IMR-90 (cell line): ENCODE measurements at regions not wholly inside any gene's neighbourhood (a gene's known extent, or its start where the extent isn't known, plus 50 kb on each side); places are given as distances from the start of the nearest gene placed in this dataset.
"Not testable (repeated sequence)": the region's sequence is repeated elsewhere in the genome, so short reads cannot be mapped to it uniquely, and the experiment has no call there.

Experiments
- ATAC-seq: fragments of 200-7000 bp; cut with Tn5 transposase; 2 replicates; pipeline ENCODE4 v1.9.1; 2020; ENCODE audit warnings: low read depth, mild to moderate bottlenecking, moderate library complexity
- BruUV-seq: library from RNA; stranded (reverse); fragments of 400-500 nt; replicated peaks from 2 replicates; lab custom pipeline; 2021; lab: Mats Ljungman, UMichigan
- CTCF ChIA-PET: fragments of 300-600 bp; formaldehyde crosslinking; extraction: SDS; loops from one replicate; lab custom pipeline; 2021; ENCODE audit warnings: antibody characterized with exemption; lab: Yijun Ruan, JAX
- POLR2A ChIA-PET: fragments of 300-600 bp; sonication (Branson Sonifier 250); formaldehyde crosslinking; loops from one replicate; lab custom pipeline; 2022; ENCODE audit warnings: antibody characterized with exemption; ENCODE audit not compliant: unreplicated experiment; lab: Charles Lee
- DNase-seq: peaks from one replicate; pipeline ENCODE4 v3.0.0; 2013
- H2AFZ ChIP-seq: replicated peaks from 2 replicates; pipeline ENCODE3; 2013; ENCODE audit warnings: low read length, mild to moderate bottlenecking; ENCODE audit not compliant: poor library complexity
- H2AK5ac ChIP-seq: 2 replicates; pipeline ENCODE4 v1.6.1; 2013; ENCODE audit warnings: low read depth, low read length, inconsistent platforms
- H2AK9ac ChIP-seq: replicated peaks from 2 replicates; pipeline ENCODE3; 2013; ENCODE audit warnings: mild to moderate bottlenecking, low read depth, low read length, moderate library complexity; ENCODE audit not compliant: poor library complexity
- H2BK120ac ChIP-seq: 2 replicates; pipeline ENCODE4 v1.6.1; 2013; ENCODE audit warnings: low read depth, low read length, inconsistent platforms
- H2BK15ac ChIP-seq: 3 replicates; pipeline ENCODE4 v1.6.1; 2013; ENCODE audit warnings: low read depth, low read length, inconsistent platforms
- H2BK20ac ChIP-seq: 2 replicates; pipeline ENCODE4 v1.6.1; 2013; ENCODE audit warnings: low read depth, mild to moderate bottlenecking, inconsistent platforms, low read length, moderate library complexity
- H2BK5ac ChIP-seq: 2 replicates; pipeline ENCODE4 v1.6.1; 2013; ENCODE audit warnings: mild to moderate bottlenecking, low read depth, low read length, inconsistent platforms; ENCODE audit not compliant: poor library complexity, severe bottlenecking
- H3K14ac ChIP-seq: replicated peaks from 2 replicates; pipeline ENCODE4 v1.6.1; 2013; ENCODE audit warnings: low read depth, low read length, inconsistent platforms
- H3K18ac ChIP-seq: 2 replicates; pipeline ENCODE4 v1.6.1; 2013; ENCODE audit warnings: low read depth, low read length, control low read depth
- H3K23ac ChIP-seq: 2 replicates; pipeline ENCODE4 v1.6.1; 2013; ENCODE audit warnings: low read depth, low read length, inconsistent platforms
- H3K27ac ChIP-seq: 2 replicates; pipeline ENCODE4 v1.5.1; 2013; ENCODE audit warnings: mild to moderate bottlenecking, control low read depth, low read length; ENCODE audit not compliant: insufficient read depth
- H3K27me3 ChIP-seq: 2 replicates; pipeline ENCODE4 v1.6.1; 2013; ENCODE audit warnings: low read length; ENCODE audit not compliant: control insufficient read depth, insufficient read depth
- H3K36me3 ChIP-seq: 2 replicates; pipeline ENCODE4 v1.6.1; 2013; ENCODE audit warnings: low read length, mixed read lengths; ENCODE audit not compliant: control insufficient read depth, insufficient read depth
- H3K4ac ChIP-seq: 2 replicates; pipeline ENCODE4 v1.6.1; 2013; ENCODE audit warnings: low read depth, low read length, inconsistent platforms
- H3K4me1 ChIP-seq: 2 replicates; pipeline ENCODE4 v1.6.1; 2013; ENCODE audit warnings: low read length, mixed read lengths; ENCODE audit not compliant: control insufficient read depth, insufficient read depth
- H3K4me2 ChIP-seq: 2 replicates; pipeline ENCODE4 v1.6.1; 2013; ENCODE audit warnings: low read depth, mild to moderate bottlenecking, control low read depth, low read length, moderate library complexity
- H3K4me3 ChIP-seq: 2 replicates; pipeline ENCODE4 v1.5.1; 2013; ENCODE audit warnings: low read depth, mild to moderate bottlenecking, control low read depth, low read length, moderate library complexity; ENCODE audit not compliant: insufficient read depth
- H3K56ac ChIP-seq: 2 replicates; pipeline ENCODE4 v1.6.1; 2013; ENCODE audit warnings: low read length, inconsistent platforms; ENCODE audit not compliant: insufficient read depth; ENCODE audit errors: extremely low read depth
- H3K79me1 ChIP-seq, 2 experiments: 2 replicates each; pipeline ENCODE4 v1.6.1; 2013; ENCODE audit warnings: low read length in 2 of 2, inconsistent platforms in 1 of 2, low read depth in 1 of 2
- H3K9ac ChIP-seq: 2 replicates; pipeline ENCODE4 v1.6.1; 2013; ENCODE audit warnings: low read depth, low read length, control low read depth
- H3K9me1 ChIP-seq: 2 replicates; pipeline ENCODE4 v1.6.1; 2013; ENCODE audit warnings: low read length, inconsistent platforms; ENCODE audit not compliant: insufficient read depth
- H3K9me3 ChIP-seq: 2 replicates; pipeline ENCODE4 v1.6.1; 2013; ENCODE audit warnings: low read length; ENCODE audit not compliant: control insufficient read depth, insufficient read depth
- H4K20me1 ChIP-seq: 2 replicates; pipeline ENCODE4 v1.6.1; 2013; ENCODE audit warnings: low read length, inconsistent platforms; ENCODE audit not compliant: insufficient read depth
- H4K5ac ChIP-seq: 2 replicates; pipeline ENCODE4 v1.6.1; 2013; ENCODE audit warnings: mild to moderate bottlenecking, low read depth, low read length, control low read depth
- H4K8ac ChIP-seq, 2 experiments: 2 replicates each; pipeline ENCODE4 v1.6.1; 2013; ENCODE audit warnings: low read depth in 2 of 2, low read length in 2 of 2, control low read depth in 1 of 2, inconsistent platforms in 1 of 2
- H4K91ac ChIP-seq: 2 replicates; pipeline ENCODE4 v1.6.1; 2013; ENCODE audit warnings: low read depth, low read length, inconsistent platforms; ENCODE audit not compliant: insufficient read depth
- ELK1 ChIP-seq: fragments of 150-350 bp; IDR thresholded peaks from 2 replicates; pipeline ENCODE4 v1.6.1; 2016; ENCODE audit warnings: low read depth, mild to moderate bottlenecking, low read length, moderate library complexity, borderline replicate concordance
- MAFK ChIP-seq: IDR thresholded peaks from 2 replicates; pipeline ENCODE4 v1.6.1; 2012; ENCODE audit warnings: low read depth, low read length, improper control_type of control experiment
- MAZ ChIP-seq: IDR thresholded peaks from 2 replicates; pipeline ENCODE4 v1.6.1; 2012; ENCODE audit warnings: low read depth, mild to moderate bottlenecking, low read length, improper control_type of control experiment, moderate library complexity, borderline replicate concordance
- NFE2L2 ChIP-seq: fragments of 150-350 bp; IDR thresholded peaks from 2 replicates; pipeline ENCODE4 v1.6.1; 2016; ENCODE audit warnings: low read depth, mild to moderate bottlenecking, low read length
- WGBS, 2 experiments: methylation state at CpG; one replicate each; pipeline versions ENCODE4 v1.1.5 to v1.1.7; 2013; ENCODE audit warnings: missing lambda C conversion rate in 2 of 2; ENCODE audit not compliant: insufficient read length in 1 of 2; ENCODE audit errors: extremely low coverage in 2 of 2; 5-methylcytosine and 5-hydroxymethylcytosine counted together
- dilution Hi-C: fragments of 300-500 bp; cut with HindIII; formaldehyde crosslinking; loops from one replicate; pipeline ENCODE4 v1.14.3; 2018; ENCODE audit warnings: low sequenced_read_pairs; ENCODE audit not compliant: unreplicated experiment
- in situ Hi-C: fragments of 300-500 bp; cut with MboI; formaldehyde crosslinking; loops from 3 replicates; pipeline ENCODE4 v1.14.3; 2019; ENCODE audit warnings: low sequenced_read_pairs, inconsistent platforms, mixed read lengths
- intact Hi-C: fragments of 100-400 bp; cut with micrococcal nuclease; formaldehyde crosslinking; loops from 2 replicates; pipeline ENCODE4 v1.10.0; 2022

GRCh38 chr5:116947691-116948528, 373.3 kb upstream of the SEMA6A start:
- Histone ChIP-seq H4K5ac (no peak overlapping the region), H3K79me1 (no peaks in the 10 kb centered on the region), H3K27me3 (no peaks in the 10 kb centered on the region), H3K4me2 (no peak overlapping the region), H3K9me1 (no peaks in the 10 kb centered on the region), H3K27ac (no peak overlapping the region), H3K4ac (no peak overlapping the region), H3K9me3 (peaks cover 10% of the 10 kb centered on the region), H4K20me1 (no peaks in the 10 kb centered on the region), H2BK120ac (no peak overlapping the region), H2AK9ac (no peak overlapping the region), H3K36me3 (no peaks in the 10 kb centered on the region), H3K9ac (no peak overlapping the region), H2BK15ac (no peak overlapping the region), H2AFZ (no peak overlapping the region), H4K8ac (no peak overlapping the region), H2BK20ac (no peak overlapping the region), H2BK5ac (no peak overlapping the region), H3K4me3 (no peak overlapping the region), H3K4me1 (no peaks in the 10 kb centered on the region), H4K91ac (no peak overlapping the region), H3K14ac (no peak overlapping the region), H3K18ac (no peak overlapping the region), H3K56ac (no peak overlapping the region), H3K23ac (no peak overlapping the region), H2AK5ac (no peak overlapping the region)
- ChIA-PET CTCF (no interaction called here), POLR2A (no interaction called here)
- in situ Hi-C loops = no loop called here
- dilution Hi-C loops = no loop called here
- BruUV-seq = no TSS peak
- intact Hi-C loops = loop anchor here (10.0 kb wide), 1 partner anchor 1667 kb away; no protein-coding TSS in a partner anchor
- no peak for TF ChIP-seq MAFK
- TF ChIP-seq MAZ = no peak
- TF ChIP-seq NFE2L2 = no peak
- TF ChIP-seq ELK1 = no peak
- ATAC-seq (no peak), DNase-seq (no peak)
- no CpG with 5 or more reads among the region's 15 CpGs for WGBS, 2 experiments

- H2BK15ac ChIP-seq, H4K91ac ChIP-seq, H3K4me1 ChIP-seq, H3K23ac ChIP-seq, BruUV-seq, H3K27ac ChIP-seq, ATAC-seq, H3K27me3 ChIP-seq, H3K36me3 ChIP-seq, H2BK5ac ChIP-seq, H3K9me1 ChIP-seq, POLR2A ChIA-PET, H4K5ac ChIP-seq, H2AFZ ChIP-seq, DNase-seq, H2AK5ac ChIP-seq, H3K14ac ChIP-seq, in situ Hi-C loops, H3K9ac ChIP-seq, H4K8ac ChIP-seq, H3K18ac ChIP-seq, H4K20me1 ChIP-seq, H3K4ac ChIP-seq, H3K56ac ChIP-seq, H2BK20ac ChIP-seq, H2AK9ac ChIP-seq, dilution Hi-C loops, H3K4me2 ChIP-seq, H2BK120ac ChIP-seq, H3K79me1 ChIP-seq, H3K4me3 ChIP-seq: not testable (repeated sequence)
- WGBS, 2 experiments = 78% methylated on average over 7 of the region's 17 CpGs; no CpG with 5 or more reads in 1 of the 2 experiments
- peaks cover 12% of the 10 kb centered on the region for H3K9me3 ChIP-seq
- intact Hi-C loops = loop anchor here (10.0 kb wide), 1 partner anchor 1669 kb away; no protein-coding TSS in a partner anchor
- CTCF ChIA-PET = interaction anchor here (0.7 kb wide), 1 partner anchor 61 kb away, joined by 3 read pairs; no protein-coding TSS in a partner anchor
These were observed 371.2 kb upstream of the SEMA6A start for GRCh38 chr5:116945613-116946382.
